Gastrocnemius medialis (tissue), 4 donors: ENCODE measurements at regions not wholly inside any gene's neighbourhood (a gene's known extent, or its start where the extent isn't known, plus 50 kb on each side); places are given as distances from the start of the nearest gene placed in this dataset.

Experiments
- ATAC-seq, 2 donors: fragments of 150-250 bp; one replicate each; pipeline ENCODE4 v1.9.1; 2016
- DNase-seq, 2 donors: peaks; one replicate each; pipeline ENCODE4 v3.0.0-alpha.2; 2019
- H3K27ac ChIP-seq, 4 donors: fragments of 200-600 bp; sonication (generic); 1 replicate in 1 of 4; 2 replicates in 3 of 4; pipeline ENCODE4 v1.5.1; 2016 to 2018; ENCODE audit warnings: mild to moderate bottlenecking in 2 of 4, moderate library complexity in 1 of 4
- H3K27me3 ChIP-seq, 3 donors: fragments of 200-600 bp; sonication (generic) in 2 of 3; 1 replicate in 1 of 3; 2 replicates in 2 of 3; pipeline versions ENCODE4 v1.5.1 to v1.6.0; 2016 to 2019; ENCODE audit warnings: mild to moderate bottlenecking in 1 of 3, moderate library complexity in 1 of 3
- H3K36me3 ChIP-seq, 2 donors: fragments of 200-600 bp; sonication (generic) in 1 of 2; one replicate each; pipeline ENCODE4 v1.5.1; 2017 to 2018
- H3K4me1 ChIP-seq, 2 donors: fragments of 200-600 bp; sonication (generic) in 1 of 2; one replicate each; pipeline ENCODE4 v1.5.1; 2016 to 2017; ENCODE audit warnings: mild to moderate bottlenecking in 2 of 2
- H3K4me3 ChIP-seq, 4 donors: fragments of 200-600 bp; sonication (generic) in 3 of 4; 1 replicate in 1 of 4; 2 replicates in 3 of 4; pipeline ENCODE4 v1.5.1; 2016 to 2019; ENCODE audit warnings: mild to moderate bottlenecking in 2 of 4
- H3K9me3 ChIP-seq, 3 donors: fragments of 200-600 bp; sonication (generic) in 2 of 3; 1 replicate in 1 of 3; 2 replicates in 2 of 3; pipeline ENCODE4 v1.5.1; 2016 to 2019
- CTCF ChIP-seq, 5 experiments: fragments of 450-650 bp in 3 of 5; fragments of 200-600 bp in 2 of 5; sonication (generic) in 2 of 5; IDR thresholded peaks in 4 of 5; conservative IDR thresholded peaks in 1 of 5; 1 replicate in 4 of 5; 2 replicates in 1 of 5; pipeline ENCODE4 v1.5.1; 2016 to 2019; ENCODE audit warnings: antibody characterized with exemption in 5 of 5, mild to moderate bottlenecking in 3 of 5, moderate library complexity in 3 of 5
- POLR2A ChIP-seq, 2 donors: fragments of 450-650 bp; IDR thresholded peaks; one replicate each; pipeline ENCODE4 v1.6.1; 2017; ENCODE audit warnings: antibody characterized with exemption in 2 of 2, mild to moderate bottlenecking in 2 of 2, moderate library complexity in 2 of 2
- in situ Hi-C, 4 donors: fragments of 200-750 bp; cut with MboI; loops; one replicate each; pipeline versions ENCODE4 v1.15.0 to v1.8.0; 2017; ENCODE audit warnings: low sequenced_read_pairs in 4 of 4
- intact Hi-C: fragments of 100-400 bp; cut with DNase I; formaldehyde crosslinking; loops from one replicate; pipeline ENCODE4 v1.15.1; 2023; ENCODE audit warnings: low total_unique reads

- no peak overlapping the region for H3K4me3 ChIP-seq
- DNase-seq (no peak), ATAC-seq (no peak)
- H3K4me1 ChIP-seq: no peaks in the 10 kb centered on the region
- no peaks in the 10 kb centered on the region for H3K9me3 ChIP-seq
- H3K27ac ChIP-seq: no peak overlapping the region
- intact Hi-C loops (no loop called here), in situ Hi-C loops (no loop called here)
- no peaks in the 10 kb centered on the region for H3K36me3 ChIP-seq
- TF ChIP-seq POLR2A (IDR thresholded peaks at IDR 0.05) (no peak), CTCF (IDR thresholded peaks at IDR 0.05 in 4 of 5, conservative IDR thresholded peaks at IDR 0.05 in 1 of 5) (no peak)
- no peaks in the 10 kb centered on the region for H3K27me3 ChIP-seq
Measured at GRCh38 chr4:115287426-115287825, 174.0 kb upstream of the NDST4 start.

GRCh38 chr4:115279330-115279729 is 165.9 kb upstream of the NDST4 start:
- intact Hi-C loops: no loop called here
- H3K27ac ChIP-seq: no peak overlapping the region
- no peaks in the 10 kb centered on the region for H3K27me3 ChIP-seq
- in situ Hi-C loops: no loop called here
- H3K36me3 ChIP-seq: no peaks in the 10 kb centered on the region
- no peaks in the 10 kb centered on the region for H3K4me1 ChIP-seq
- ATAC-seq (no peak), DNase-seq (no peak)
- no peak overlapping the region for H3K4me3 ChIP-seq
- TF ChIP-seq CTCF (IDR thresholded peaks at IDR 0.05 in 4 of 5, conservative IDR thresholded peaks at IDR 0.05 in 1 of 5) (no peak), POLR2A (IDR thresholded peaks at IDR 0.05) (no peak)
- H3K9me3 ChIP-seq: no peaks in the 10 kb centered on the region

GRCh38 chr4:115278830-115279229 is 165.4 kb upstream of the NDST4 start:
- DNase-seq (no peak), ATAC-seq (no peak)
- no peak for TF ChIP-seq CTCF (IDR thresholded peaks at IDR 0.05 in 4 of 5, conservative IDR thresholded peaks at IDR 0.05 in 1 of 5)
- TF ChIP-seq POLR2A (IDR thresholded peaks at IDR 0.05): no peak
- no peaks in the 10 kb centered on the region for H3K4me1 ChIP-seq
- H3K4me3 ChIP-seq: no peak overlapping the region
- intact Hi-C loops: no loop called here
- no peaks in the 10 kb centered on the region for H3K9me3 ChIP-seq
- in situ Hi-C loops: no loop called here
- H3K36me3 ChIP-seq: no peaks in the 10 kb centered on the region
- H3K27me3 ChIP-seq: no peaks in the 10 kb centered on the region
- H3K27ac ChIP-seq: no peak overlapping the region

- intact Hi-C loops: no loop called here
- ATAC-seq: no peak
Measured at GRCh38 chr4:115275615-115276014, 162.2 kb upstream of the NDST4 start.

More at GRCh38 chr4:115275615-115276014, 162.2 kb upstream of the NDST4 start:
- no peak for DNase-seq
- Histone ChIP-seq H3K27me3 (no peaks in the 10 kb centered on the region), H3K27ac (no peak overlapping the region), H3K36me3 (no peaks in the 10 kb centered on the region), H3K4me3 (no peak overlapping the region), H3K4me1 (no peaks in the 10 kb centered on the region), H3K9me3 (no peaks in the 10 kb centered on the region)
- in situ Hi-C loops: no loop called here
- no peak for TF ChIP-seq CTCF (IDR thresholded peaks at IDR 0.05 in 4 of 5, conservative IDR thresholded peaks at IDR 0.05 in 1 of 5)
- TF ChIP-seq POLR2A (IDR thresholded peaks at IDR 0.05): no peak
